HG03439 (cell line): ENCODE measurements at regions not wholly inside any gene's neighbourhood (a gene's known extent, or its start where the extent isn't known, plus 50 kb on each side); places are given as distances from the start of the nearest gene placed in this dataset.
"Not testable (repeated sequence)": the region's sequence is repeated elsewhere in the genome, so short reads cannot be mapped to it uniquely, and the experiment has no call there.

Source experiments
- ATAC-seq: cut with Tn5 transposase; IDR thresholded peaks from one replicate; pipeline ENCODE4 v1.9.1; 2021; ENCODE audit warnings: mild to moderate bottlenecking, moderate library complexity; ENCODE audit not compliant: unreplicated experiment

DNA sequence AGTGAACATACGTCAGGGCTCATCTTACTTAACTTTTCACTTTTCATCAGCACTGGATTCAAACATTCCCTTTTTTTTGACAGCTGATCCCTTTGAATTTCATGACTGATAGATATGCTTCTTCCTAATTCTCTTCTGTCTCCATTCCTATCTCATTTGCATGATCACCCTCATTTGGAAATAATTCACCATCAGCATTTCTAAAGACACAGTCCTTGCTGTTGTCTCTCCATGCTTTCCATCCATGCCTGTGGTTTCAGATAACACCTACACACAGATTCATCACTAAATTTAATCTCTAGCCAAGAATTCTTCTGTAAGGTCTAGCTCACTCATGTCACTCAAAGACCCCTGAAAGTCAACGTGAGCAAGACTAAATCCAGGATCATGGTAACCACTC is 228.4 kb upstream of the BTBD3 start:
- no peak for ATAC-seq

DNA sequence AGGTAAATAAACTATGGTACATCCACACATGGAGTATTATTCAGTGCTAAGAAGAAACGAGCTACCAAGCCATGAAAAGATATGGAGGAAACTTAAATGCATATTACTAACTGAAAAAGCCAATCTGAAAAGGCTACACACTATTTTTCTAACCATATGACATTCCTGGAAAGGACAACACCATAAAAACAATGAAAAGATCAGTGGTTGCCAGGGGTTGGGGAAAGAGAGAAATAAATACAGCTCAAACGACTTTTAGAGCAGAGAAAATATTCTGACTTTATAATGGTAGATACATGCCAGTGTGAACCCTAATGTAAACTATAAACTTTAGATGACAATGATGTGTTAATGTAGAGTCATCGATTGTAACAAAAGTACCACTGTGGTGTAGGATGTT is 225.9 kb upstream of the BTBD3 start:
- ATAC-seq, result no peak

DNA sequence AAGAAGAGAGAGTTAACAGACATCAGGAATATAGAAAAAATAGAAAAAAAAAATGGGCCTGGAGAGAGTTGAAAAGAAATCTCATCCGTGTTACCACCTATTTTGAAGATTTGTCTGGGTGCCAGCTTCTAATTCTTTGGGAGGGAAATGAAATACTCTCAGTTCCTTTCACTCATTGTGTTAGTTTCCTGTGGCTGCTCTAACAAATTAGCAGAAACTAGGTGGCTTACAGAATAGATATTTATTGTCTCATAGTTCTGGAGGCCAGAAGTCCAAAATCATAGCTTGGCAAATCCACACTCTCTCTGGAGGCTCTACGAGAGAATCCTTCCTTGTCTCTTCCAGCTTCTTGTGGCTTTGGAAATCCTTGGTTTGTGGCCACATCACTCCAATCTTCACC is 225.1 kb upstream of the BTBD3 start:
- ATAC-seq, result no peak

DNA sequence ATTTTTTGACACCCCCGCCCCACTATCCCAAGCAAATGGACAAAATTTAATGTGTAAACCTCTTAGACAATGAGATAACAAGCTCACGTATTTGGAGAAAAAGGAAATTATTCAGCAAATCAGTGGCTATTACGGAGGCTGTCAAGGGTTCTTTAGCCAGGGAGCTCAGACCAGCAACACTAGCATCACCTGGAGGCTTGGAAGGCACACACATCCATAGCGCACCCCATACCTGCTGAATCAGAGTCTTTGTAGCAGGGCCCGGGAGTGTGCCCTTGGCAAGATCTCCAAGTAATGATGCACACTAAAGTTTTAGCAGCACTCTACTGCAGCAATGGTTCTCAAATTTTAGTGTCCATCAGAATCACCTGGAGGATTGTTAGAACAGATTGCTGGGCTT is 223.2 kb upstream of the BTBD3 start:
- ATAC-seq, result no peak

DNA sequence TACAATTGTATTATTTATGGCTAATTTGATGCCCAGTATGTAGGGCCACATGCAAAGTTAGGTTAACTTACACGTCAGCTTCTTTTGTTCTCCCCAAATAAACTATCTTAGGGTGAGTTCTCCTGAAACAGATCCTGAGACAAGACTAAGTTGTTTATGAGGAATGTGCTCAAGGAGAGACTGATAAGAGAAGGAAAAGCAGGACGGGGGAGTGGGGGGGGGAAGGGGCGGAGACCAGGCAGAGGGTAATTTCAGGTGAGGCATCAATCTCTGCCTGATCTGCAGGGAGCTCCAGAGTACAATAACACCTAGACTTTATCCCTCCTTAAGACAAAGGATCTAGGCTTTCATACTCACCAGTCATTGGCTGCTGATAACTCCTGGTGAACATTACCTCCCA is 220.6 kb upstream of the BTBD3 start:
- no peak for ATAC-seq

DNA sequence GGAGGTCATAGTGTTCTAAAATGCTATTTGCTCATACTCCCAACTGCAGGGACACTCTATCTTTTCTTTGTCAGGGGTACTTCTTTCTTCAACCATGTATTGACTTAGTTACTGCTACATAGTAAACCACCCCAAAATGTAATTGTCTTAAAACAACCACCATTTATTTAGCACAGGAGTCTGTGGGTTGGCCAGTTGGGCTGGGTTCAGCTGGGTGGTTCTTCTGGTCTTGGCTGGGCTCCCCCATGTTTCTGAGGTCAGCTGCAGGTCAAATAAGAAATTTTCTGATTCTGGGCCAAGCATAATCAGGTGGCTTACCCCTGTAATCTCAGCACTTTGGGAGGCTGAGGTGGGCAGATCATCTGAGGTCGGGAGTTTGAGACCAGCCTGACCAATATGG is 220.0 kb upstream of the BTBD3 start:
- no peak for ATAC-seq

DNA sequence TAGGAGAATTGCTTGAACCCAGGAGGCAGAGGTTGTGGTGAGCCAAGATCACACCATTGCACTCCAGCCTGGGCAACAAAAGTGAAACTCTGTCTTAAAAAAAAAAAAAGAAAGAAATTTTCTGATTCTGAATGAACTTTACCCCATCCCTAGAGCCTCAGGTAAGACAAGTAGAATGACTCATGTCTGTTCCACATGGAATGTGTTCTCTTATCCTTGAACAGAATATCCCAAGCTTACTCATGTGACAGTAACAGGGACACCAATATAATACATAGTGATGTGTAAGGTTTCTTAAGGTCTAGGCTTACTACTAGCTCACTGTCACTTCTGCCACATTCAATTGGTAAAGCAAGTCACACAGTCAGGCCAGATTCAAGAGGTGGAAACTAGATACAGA is 219.6 kb upstream of the BTBD3 start:
- no peak for ATAC-seq

DNA sequence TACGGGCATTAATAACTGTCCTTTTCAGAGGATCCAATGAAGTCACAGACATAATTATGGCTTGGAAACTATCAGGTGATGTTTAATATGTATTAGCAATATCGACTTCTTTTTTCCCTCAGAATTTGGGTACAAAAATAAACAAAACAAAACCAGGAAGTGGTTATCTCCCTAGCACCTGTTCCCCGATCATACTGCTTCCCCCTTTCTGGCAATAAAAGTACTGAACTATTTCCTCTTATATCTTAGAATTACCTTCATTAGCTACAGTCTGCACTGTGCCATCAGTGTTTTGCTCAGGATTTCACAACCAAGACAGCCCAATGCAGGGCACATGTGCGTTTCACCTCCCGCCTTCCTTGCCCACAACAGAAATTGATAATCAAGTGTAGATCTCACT is 216.9 kb upstream of the BTBD3 start:
- no peak for ATAC-seq

DNA sequence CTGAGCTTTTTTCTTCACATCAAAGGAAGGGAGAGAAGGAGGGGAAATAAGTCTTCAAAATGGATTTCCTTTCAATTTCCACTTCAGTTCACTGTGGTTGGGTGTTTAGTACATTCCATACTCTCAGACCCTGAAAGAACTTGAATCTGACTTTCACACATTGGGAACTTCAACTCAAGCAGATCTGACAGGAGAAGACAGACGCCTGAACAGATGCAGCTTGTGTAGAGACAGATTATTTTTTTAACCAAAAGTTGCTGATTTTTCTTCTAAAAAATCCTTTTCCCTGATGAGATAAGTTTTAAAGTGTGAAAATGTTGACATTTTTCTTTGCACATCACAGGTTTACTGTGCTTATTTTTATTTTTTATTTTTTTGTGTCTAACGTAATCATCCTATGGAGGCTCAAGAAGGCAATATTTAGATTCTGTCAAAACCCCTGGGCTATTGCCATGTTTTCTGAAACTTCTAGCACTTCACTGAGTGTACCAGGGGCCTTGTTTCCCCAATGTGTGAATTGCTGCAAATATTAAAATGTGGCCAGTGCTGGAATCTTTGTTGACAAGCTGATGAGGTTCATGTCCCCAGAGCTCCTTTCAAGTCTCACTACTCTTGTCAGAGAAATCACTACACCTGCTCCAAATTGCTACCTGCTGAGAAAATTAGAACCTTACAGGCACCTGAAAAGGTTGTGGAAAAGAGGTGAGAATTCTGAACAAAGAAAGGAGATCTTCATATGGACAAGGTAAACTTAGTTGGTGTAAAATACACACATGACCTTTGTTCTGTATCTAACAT is 214.8 kb upstream of the BTBD3 start:
- ATAC-seq, result no peak

DNA sequence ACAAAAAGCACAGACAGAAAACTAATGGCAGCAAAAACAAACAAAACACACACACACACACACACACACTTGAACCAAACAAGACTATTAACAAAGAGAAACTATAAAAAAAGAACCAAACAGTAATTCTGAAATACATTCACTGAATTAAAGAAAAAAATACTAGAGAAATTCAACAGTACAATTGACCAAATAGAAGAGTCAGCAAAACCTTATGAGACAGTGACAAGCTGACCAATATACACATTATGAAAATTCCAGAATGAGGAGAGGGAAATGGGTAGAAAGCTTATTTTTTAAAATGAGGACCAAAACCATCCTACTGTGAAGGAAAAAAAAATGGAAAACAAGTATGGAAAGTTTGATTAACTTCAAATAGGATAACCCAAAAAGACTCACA is 212.2 kb upstream of the BTBD3 start:
- ATAC-seq, result no peak

DNA sequence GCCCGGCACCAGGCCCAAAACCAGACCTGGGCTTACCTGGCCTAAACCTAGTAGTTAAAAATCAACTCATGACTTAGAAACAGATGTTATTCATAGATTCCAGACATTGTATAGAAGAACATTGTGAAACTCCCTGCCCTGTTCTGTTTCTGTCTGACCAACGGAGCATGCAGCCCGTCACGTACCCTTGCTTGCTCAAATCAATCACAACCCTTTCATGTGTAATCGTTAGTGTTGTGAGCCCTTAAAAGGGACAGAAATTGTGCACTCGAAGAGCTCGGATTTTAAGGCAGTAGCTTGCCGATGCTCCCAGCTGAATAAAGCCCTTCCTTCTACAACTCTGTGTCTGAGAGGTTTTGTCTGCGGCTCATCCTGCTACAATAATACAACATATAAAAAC is 209.5 kb upstream of the BTBD3 start:
- not testable (repeated sequence) for ATAC-seq

DNA sequence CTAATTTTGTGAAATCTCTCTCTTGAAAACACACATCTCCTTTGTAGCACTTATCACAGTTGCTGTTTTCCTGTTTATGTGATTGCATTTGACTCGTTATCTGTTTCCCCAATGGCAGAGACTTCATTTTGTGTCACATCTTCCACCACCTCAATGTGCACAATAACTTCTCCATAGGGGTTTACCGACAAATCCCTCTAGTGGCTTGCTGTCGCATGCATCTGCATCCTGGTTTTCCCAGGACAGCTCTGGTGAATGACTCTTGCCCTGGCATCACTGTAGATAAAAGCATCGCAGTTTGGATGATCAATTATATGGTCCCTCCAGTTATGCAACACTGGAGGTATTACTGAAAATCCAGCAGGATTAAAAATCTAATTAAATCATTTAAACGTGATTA is 206.5 kb upstream of the BTBD3 start:
- no peak for ATAC-seq

DNA sequence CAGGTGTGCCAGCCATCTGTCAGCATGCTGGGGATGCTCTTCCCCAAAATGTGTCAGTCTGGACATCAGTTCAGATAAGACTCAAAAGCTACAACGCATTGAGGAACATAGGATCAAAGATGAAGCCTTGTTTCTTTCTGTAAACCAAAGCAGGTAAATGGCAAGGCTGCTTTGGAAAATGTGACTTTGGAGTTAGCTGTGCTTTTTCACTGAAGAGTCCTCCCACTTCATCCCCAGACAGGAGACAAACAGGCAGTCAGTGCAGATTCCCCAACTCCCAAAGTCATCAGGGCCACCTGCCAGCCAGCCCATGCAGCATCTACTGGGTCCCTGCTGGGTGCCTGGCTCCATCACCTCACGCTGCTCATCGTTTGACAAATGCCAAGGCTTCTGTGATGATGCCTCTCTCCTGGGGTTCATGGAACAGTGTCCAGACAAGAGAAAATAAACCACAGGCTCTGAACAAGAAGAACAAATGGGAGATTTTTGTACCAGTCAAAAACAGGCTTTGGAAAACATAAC is 205.0 kb upstream of the BTBD3 start:
- ATAC-seq, result no peak

DNA sequence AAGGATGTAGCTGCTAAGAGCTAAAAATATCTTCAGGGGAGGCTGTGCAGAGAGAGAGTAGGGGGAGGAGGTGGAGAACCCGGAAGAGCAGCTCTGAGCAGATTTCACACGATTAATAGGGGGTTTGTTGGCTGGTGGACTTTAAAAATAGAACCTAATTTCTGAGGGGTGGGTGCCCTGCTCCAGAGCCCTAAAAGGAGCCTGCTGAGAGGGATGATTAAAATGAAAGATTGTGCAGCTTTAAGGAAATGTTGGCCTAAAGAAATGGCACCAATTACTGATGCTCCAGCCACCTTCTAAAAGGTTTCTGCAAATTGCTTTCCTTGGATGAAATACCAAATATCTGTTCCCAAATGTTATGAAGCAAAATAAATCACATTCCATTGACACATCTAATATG is 202.8 kb upstream of the BTBD3 start:
- ATAC-seq, result no peak

DNA sequence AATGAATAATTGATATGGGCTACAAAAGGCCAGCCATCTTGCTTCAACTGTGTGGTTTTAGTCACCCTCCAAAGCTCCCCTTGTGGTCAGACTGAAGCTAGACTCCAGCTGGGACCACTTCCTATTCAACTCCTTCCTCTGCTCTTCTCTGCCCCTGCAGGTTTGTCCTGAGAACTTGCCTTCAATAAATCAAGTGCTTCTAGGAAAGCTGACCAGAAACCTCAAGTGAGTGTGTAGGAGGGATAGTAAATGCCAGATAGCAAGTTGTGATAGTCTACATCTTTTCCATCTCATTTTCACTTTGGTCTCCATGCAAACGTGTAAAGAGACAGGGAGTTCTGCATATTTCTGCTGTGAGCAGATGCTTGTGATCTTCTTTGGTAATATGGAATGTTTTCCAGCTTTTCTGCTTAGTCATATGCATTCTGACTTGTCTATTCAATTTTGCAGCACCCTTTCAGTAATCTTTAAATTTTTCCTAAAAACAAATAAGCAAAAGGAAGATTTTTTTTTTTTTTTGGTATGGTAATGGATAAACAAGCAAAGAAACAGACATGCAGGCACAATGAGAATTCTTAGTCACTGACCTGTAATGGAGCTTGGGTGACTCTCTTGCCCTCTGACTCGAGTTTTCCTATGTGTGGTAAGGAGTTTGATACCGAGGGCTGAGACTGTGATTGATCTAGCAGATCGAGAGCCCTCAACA is 201.3 kb upstream of the BTBD3 start:
- no peak for ATAC-seq

DNA sequence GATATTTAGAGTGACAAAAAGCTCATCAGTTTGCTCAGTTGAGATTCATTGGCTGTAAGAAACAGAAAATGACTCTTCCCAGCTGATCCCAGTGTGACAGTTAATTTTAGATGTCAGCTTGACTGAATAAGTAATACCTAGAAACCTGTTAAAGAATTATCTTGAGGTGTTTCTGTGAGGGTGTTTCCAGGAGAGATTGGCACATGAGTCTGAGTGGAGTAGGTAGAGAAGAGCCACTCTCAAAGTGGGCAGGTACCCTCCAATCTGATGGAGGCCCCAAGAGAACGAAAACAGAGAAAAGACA is 200.8 kb upstream of the BTBD3 start:
- no peak for ATAC-seq

DNA sequence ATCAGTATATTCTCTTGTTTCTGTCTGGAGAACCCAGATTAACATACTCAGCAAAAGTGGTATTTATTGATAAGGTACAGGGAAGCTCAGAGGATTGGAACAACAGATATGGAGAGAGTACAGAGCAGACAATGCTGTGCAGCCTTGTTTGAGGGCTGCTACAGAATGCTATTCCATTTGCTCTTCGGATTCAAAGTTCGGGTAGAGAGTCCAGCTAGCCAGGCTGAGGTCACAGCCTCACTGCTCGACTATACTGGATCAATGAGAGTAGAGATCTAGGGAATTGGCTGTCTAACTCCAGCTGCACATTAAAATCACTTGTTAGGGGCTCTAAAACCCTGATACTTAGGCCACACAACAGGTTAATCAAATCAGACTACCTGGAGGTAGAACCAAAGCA is 200.1 kb upstream of the BTBD3 start:
- ATAC-seq, result no peak

DNA sequence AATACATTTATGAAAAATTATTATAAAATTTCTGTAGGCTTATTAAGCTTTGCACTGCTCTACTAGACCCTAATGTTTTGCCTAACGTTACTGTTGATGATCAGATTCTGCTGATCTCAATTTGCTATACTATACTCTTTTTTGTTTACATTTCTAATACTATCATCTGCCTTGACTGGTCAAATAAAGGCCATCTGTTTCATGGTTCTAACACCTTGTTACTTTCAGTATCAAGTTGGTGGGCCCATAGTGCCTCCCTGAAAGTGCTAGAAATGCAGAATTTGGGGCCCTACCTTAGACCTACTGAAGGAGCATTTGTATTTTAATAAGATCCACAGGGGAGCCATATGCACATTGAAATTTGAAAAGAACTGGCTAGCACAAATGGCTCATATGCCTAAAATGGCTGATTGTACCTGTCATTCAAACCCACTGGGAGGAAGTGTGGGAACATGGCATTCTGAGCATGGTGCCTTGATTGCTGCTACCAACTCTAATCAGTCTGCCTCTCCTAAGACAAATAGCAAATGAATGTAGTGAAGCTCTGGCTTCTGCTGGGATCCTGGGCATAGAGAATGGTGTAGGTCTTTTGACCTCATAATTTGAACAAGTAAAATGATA is 199.1 kb upstream of the BTBD3 start:
- no peak for ATAC-seq

DNA sequence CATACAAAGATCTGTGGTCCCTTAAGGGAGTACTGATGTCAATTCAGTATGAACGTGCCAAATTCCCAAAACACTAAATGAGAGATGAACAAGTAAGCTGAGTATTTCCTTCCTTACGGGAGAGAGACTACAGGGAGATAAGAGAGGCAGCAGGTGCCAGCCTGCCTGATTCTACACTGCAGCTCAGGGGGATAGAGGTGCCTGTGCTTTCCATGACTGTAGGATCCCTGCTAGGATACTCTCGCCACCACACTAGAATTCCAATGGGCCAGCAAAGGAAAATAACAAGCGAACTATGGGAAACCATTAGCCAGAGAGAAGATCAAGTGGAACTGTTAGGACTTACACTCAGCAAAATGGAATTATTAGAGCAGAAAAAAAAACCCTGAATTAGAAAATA is 198.5 kb upstream of the BTBD3 start:
- ATAC-seq, result no peak

DNA sequence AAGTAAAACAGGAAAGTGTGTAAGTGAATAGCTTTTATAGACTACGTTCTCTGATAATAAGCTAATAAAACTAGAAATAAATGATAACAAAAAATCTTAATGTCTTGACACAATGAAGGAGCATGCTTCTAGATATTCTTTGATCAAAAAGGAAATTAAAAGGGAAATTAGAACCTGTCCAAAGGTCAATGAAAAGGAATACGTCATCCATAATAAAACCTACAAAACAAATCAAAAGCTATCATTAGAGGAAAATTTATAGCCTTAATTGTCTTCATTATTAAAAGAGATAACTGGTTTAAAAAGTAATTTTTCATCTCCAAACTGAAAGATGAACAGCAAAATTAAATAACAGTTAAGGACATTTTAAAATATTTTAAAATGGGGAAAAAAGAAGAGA is 196.3 kb upstream of the BTBD3 start:
- no peak for ATAC-seq

DNA sequence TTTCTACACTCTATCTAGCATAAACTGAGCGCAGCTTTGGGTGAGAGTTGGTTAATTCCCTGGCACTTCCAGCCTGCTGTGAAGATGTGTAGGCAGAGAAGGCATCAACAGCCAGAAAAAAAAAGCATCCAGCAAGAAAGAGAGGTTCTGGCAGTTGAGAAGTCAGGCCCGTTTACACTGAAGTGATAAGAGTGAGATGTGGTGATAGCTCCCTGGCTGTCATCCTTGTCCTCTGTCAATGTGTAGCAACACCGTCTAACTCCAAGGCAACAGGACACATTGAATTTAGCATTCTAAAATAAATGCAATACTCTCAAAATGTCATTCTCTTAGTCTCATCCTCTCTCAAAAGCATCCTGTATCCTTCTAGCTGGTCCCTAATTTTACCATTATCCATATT is 193.6 kb upstream of the BTBD3 start:
- ATAC-seq, result no peak

DNA sequence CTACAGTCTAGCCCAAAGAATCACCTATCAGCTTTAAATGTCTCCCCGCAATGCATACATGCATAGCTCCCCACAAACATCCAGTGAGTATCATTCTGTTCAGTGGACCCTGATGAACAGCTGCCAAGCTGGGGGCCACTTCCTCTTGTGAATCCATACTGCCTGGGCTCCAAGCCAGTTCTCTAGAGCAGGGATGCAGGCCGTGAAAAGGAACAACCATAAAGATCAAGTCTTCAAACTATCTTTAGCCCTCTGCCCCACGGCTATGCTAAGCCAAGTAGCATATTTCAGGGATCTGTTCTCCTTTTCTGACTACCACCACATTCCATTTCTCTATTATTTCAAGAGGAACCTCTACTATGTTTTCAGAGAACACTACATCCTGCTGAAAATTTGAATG is 191.7 kb upstream of the BTBD3 start:
- no peak for ATAC-seq
